Lung (tissue), 11 donors: ENCODE measurements at regions not wholly inside any gene's neighbourhood (a gene's known extent, or its start where the extent isn't known, plus 50 kb on each side); places are given as distances from the start of the nearest gene placed in this dataset.

Experiments used
- ATAC-seq: fragments of 200-7000 bp; cut with Tn5 transposase; one replicate; pipeline ENCODE4 v1.9.1; 2020; ENCODE audit warnings: moderate number of reproducible peaks; ENCODE audit not compliant: insufficient read depth, low FRiP score
- DNase-seq, 3 donors: peaks; one replicate each; pipeline ENCODE4 v3.0.0-alpha.2; 2013 to 2017
- H3K27ac ChIP-seq, 2 donors: one replicate each; pipeline ENCODE4 v1.5.1; 2013; ENCODE audit warnings: mild to moderate bottlenecking in 2 of 2, moderate library complexity in 2 of 2, control low read depth in 1 of 2, inconsistent platforms in 1 of 2, low read depth in 1 of 2, low read length in 1 of 2
- H3K27me3 ChIP-seq, 3 donors: one replicate each; pipeline ENCODE4 v1.5.1; 2013; ENCODE audit warnings: low read length in 2 of 3; ENCODE audit not compliant: control insufficient read depth in 3 of 3, insufficient read depth in 3 of 3
- H3K36me3 ChIP-seq, 4 donors: one replicate each; pipeline ENCODE4 v1.5.1; 2013; ENCODE audit warnings: low read length in 4 of 4, mild to moderate bottlenecking in 1 of 4, moderate library complexity in 1 of 4; ENCODE audit not compliant: control insufficient read depth in 4 of 4, insufficient read depth in 4 of 4
- H3K4me1 ChIP-seq, 5 donors: one replicate each; pipeline ENCODE4 v1.5.1; 2013; ENCODE audit warnings: low read length in 5 of 5, mild to moderate bottlenecking in 2 of 5, moderate library complexity in 1 of 5; ENCODE audit not compliant: control insufficient read depth in 5 of 5, insufficient read depth in 5 of 5
- H3K4me3 ChIP-seq: one replicate; pipeline ENCODE4 v1.5.1; 2013; ENCODE audit warnings: mild to moderate bottlenecking, control low read depth, moderate library complexity
- H3K9ac ChIP-seq, 2 donors: one replicate each; pipeline ENCODE4 v1.5.1; 2013; ENCODE audit warnings: low read length in 2 of 2, control low read depth in 1 of 2; ENCODE audit not compliant: insufficient read depth in 1 of 2
- H3K9me3 ChIP-seq, 4 donors: one replicate each; pipeline ENCODE4 v1.5.1; 2013; ENCODE audit warnings: low read length in 3 of 4, mild to moderate bottlenecking in 1 of 4, moderate library complexity in 1 of 4; ENCODE audit not compliant: control insufficient read depth in 4 of 4, insufficient read depth in 3 of 4
- WGBS, 2 donors: extraction: QIAGEN DNeasy Blood & Tissue Kit; methylation state at CpG; one replicate each; pipeline ENCODE4 v1.1.7; 2013; 5-methylcytosine and 5-hydroxymethylcytosine counted together
- TF ChIP-seq, protein P1 (sequence below): IDR thresholded peaks from 2 replicates; pipeline ENCODE4 v1.5.1; 2012; ENCODE audit warnings: mild to moderate bottlenecking; ENCODE audit errors: control extremely low read depth, extremely low read depth
- donor health status: control.
- donor health status: control.
- donor health status: Bipolar disorder and iron deficiency.
- donor health status: healthy.
- donor health status: DM: yes; HTN: yes; CAD: no.

GRCh38 chr13:73857106-73857505 is 277.1 kb downstream of the KLF12 start:
- Histone ChIP-seq H3K4me3 (no peak overlapping the region), H3K36me3 (peaks cover 0 to 5% (median 0%) of the 10 kb centered on the region in 4 donors), H3K4me1 (no peaks in the 10 kb centered on the region), H3K9me3 (no peaks in the 10 kb centered on the region), H3K27me3 (no peaks in the 10 kb centered on the region), H3K9ac (no peak overlapping the region), H3K27ac (no peak overlapping the region)
- DNase-seq (no peak), ATAC-seq (no peak)
- WGBS, 2 donors: 95% methylated on average over 2 of the region's 2 CpGs
- TF ChIP-seq, protein P1, sequence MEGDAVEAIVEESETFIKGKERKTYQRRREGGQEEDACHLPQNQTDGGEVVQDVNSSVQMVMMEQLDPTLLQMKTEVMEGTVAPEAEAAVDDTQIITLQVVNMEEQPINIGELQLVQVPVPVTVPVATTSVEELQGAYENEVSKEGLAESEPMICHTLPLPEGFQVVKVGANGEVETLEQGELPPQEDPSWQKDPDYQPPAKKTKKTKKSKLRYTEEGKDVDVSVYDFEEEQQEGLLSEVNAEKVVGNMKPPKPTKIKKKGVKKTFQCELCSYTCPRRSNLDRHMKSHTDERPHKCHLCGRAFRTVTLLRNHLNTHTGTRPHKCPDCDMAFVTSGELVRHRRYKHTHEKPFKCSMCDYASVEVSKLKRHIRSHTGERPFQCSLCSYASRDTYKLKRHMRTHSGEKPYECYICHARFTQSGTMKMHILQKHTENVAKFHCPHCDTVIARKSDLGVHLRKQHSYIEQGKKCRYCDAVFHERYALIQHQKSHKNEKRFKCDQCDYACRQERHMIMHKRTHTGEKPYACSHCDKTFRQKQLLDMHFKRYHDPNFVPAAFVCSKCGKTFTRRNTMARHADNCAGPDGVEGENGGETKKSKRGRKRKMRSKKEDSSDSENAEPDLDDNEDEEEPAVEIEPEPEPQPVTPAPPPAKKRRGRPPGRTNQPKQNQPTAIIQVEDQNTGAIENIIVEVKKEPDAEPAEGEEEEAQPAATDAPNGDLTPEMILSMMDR: no peak

GRCh38 chr13:73851104-73851503 is 283.1 kb downstream of the KLF12 start:
- DNase-seq (no peak), ATAC-seq (no peak)
- H3K27ac ChIP-seq: no peak overlapping the region
- 87% methylated on average over 3 of the region's 3 CpGs for WGBS, 2 donors
- TF ChIP-seq, protein P1: no peak
- no peak overlapping the region for H3K9ac ChIP-seq
- H3K36me3 ChIP-seq: peaks cover 0 to 5% (median under 1%) of the 10 kb centered on the region in 4 donors
- H3K4me3 ChIP-seq: no peak overlapping the region
- H3K4me1 ChIP-seq: peaks cover 0 to 3% (median 0%) of the 10 kb centered on the region in 5 donors
- no peaks in the 10 kb centered on the region for H3K9me3 ChIP-seq
- H3K27me3 ChIP-seq: no peaks in the 10 kb centered on the region

DNA sequence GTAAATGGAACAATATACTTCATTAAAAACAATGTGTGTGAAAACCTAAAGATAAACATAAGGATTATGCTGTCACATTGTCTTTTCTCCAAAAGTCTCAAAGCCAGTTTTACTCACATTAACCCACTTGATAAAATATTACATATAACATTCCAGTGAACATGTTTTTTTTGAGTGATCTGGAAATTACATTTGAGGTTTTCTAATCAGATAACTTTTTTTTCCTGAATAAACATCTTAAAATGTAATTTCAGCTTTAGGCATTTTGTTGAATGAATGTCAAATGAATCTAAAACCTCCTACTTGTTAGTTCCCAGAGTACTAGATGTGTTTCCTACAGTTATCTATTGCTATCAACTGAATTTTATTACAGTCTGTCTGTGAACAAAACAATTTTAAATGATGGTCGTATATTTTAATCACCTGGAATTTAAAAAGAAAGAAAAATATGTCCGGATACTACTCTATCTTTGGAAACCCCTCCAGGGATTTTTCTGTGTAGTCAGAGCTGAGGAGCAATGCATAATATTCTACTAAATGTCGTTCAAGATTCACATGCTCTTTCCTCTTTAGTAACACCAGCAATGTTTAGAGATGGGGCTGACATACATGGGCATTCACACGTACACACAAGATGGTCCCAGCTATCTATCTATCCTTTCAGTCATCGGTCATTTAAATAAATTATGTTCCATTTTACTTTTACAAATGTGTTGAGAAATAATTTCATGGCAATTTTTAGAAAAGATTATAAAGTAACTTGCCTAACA is 283.9 kb downstream of the KLF12 start:
- TF ChIP-seq, protein P1: no peak
- no peak for ATAC-seq
- H3K4me1 ChIP-seq: peaks cover 0 to 3% (median 0%) of the 10 kb centered on the region in 5 donors
- H3K9ac ChIP-seq: no peak overlapping the region
- peaks cover 0 to 9% (median 4%) of the 10 kb centered on the region in 4 donors for H3K36me3 ChIP-seq
- no peak overlapping the region for H3K4me3 ChIP-seq
- H3K27me3 ChIP-seq: no peaks in the 10 kb centered on the region
- WGBS, 2 donors: 77 to 87% methylated on average over 5 of the region's 5 CpGs
- H3K27ac ChIP-seq: no peak overlapping the region
- H3K9me3 ChIP-seq: peaks cover 0 to 5% (median 0%) of the 10 kb centered on the region in 4 donors
- DNase-seq: no peak
